ENCODE measurements at regions not wholly inside any gene's neighbourhood (a gene's known extent, or its start where the extent isn't known, plus 50 kb on each side); places are given as distances from the start of the nearest gene placed in this dataset.

GRCh38 chr2:9156483-9156882 is 50.1 kb upstream of the ASAP2 start:
- no peak for DNase-seq (ENCODE audit: low read depth)

DNA sequence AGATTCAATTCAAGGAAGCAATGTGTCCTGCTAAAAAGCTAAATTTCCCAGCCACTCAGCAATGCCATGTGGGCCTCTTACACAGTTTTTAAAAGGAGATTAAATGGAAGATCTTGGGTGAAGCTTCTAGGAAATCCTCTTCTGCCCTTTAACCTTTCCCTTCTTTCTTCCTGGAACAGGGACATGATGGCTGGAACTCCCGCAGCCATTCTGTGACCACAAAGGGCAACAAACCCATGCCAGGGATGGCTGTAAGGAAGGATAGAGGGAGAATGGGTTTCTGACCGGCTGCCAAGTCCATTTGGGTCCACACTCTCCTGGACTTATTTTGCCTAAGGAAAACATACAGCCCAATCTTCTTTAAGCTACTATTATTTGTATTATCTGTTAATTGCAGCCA is 52.6 kb upstream of the ASAP2 start:
- DNase-seq (ENCODE audit: low read depth): no peak

- no peak for DNase-seq (ENCODE audit: low read depth)
Observed at GRCh38 chr2:9153643-9153980, 53.0 kb upstream of the ASAP2 start.

- DNase-seq (ENCODE audit: low read depth): no peak
Observed at GRCh38 chr2:9152975-9153642, 53.5 kb upstream of the ASAP2 start.

- no peak for DNase-seq (ENCODE audit: low read depth)
Observed at GRCh38 chr2:9150906-9151305, 55.7 kb upstream of the ASAP2 start.

GRCh38 chr2:9150568-9150900 is 56.1 kb upstream of the ASAP2 start:
- DNase-seq (ENCODE audit: low read depth): no peak

DNA sequence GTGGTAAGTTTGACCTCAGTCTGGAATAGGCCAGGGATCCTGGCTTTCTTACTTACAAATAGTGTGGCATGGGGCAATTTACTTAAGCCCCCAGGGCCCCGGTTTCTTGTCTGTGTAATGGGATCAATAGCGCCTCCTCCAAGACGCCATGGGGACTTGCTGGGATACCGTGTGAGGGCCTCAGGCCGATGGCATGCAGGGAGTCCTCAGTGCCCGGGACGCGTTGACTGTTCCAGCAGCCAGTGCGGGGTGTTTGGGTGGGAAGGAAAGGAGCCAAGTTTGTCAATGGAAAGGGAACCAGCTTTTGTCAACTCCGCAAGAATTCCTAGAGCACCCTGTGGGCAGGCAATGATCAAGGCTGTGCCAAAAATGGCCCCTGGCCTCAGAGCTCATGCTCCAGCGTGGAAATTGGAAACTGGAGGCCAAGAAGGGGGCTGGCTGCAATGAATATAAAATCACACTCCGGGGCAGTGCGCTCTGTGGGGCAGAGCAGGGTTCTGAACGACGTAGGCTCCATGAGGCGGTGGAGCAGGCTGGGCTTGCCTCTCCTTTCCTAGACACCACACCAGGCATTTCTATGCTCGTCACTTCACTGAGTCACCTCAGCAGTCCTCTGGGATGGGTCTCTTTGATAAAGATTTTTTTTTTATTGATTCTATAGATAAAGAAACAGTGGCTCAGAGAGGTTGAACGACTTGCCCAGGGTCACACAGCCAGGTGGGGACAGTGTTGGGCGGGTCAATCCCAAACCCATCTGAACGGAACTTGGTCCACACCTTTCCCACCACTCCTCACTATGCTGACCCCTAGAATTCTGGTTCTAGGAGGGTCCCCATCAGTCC is 56.7 kb upstream of the ASAP2 start:
- no peak for DNase-seq (ENCODE audit: low read depth)

GRCh38 chr2:9149388-9149660 is 57.3 kb upstream of the ASAP2 start:
- DNase-seq (ENCODE audit: low read depth): no peak

- no peak for DNase-seq (ENCODE audit: low read depth)
Observed at GRCh38 chr2:9146646-9147045, 60.0 kb upstream of the ASAP2 start.

DNA sequence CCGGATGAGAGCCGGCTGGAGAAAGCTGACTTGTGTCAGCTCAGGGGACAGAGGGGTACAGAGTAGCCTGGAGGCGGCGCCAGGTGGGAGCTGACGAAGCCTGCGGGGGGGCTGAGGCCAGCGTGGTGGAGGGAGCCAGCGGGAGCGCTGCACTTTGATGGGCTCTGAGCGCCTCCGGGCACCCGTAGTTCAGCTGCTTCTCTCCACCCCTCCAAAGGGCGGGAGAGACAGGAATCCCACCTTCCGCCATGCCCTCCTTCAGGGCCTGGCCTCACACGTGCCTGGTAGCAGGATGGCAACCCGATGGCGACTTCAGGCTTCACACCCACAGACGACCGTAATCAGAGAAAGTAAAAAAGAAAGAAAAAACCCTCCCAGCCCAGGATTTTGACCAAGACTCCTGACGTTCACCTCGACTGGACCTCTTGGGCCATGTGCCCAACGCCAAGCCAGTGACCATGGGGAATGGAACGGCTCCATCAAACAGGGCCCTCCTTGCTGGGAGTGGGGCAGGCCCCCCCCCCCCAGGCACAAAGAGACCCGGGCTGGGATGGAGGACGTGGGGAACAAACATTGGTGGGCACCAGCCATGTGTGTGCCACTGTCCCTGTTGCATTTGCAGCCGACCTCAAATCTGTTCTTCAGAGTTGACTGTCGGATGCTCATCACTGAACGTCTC is 60.7 kb upstream of the ASAP2 start:
- DNase-seq (ENCODE audit: low read depth): no peak

- DNase-seq (ENCODE audit: low read depth): no peak
Observed at GRCh38 chr2:9145109-9145751, 61.4 kb upstream of the ASAP2 start.

DNA sequence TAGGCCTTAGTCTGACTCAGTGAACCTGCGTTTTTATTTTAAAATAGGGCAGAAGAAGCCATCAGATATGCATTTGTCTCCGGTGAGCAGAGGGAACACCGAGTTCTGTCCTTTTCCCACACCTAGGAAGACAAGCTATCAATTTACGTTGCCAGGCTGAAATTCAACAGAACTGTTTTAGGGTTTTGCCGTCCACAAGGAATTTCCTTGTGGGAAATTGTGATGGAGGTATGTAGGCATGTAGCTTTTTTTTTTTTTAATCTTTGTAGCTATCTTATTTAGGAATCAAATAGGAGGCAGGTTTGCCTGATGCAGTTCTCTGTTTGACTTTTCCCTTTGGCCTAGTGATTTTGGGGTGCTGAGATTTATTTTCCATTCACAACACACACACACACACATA is 62.0 kb upstream of the ASAP2 start:
- no peak for DNase-seq (ENCODE audit: low read depth)

GRCh38 chr2:9144046-9144445 is 62.6 kb upstream of the ASAP2 start:
- DNase-seq (ENCODE audit: low read depth): no peak

DNA sequence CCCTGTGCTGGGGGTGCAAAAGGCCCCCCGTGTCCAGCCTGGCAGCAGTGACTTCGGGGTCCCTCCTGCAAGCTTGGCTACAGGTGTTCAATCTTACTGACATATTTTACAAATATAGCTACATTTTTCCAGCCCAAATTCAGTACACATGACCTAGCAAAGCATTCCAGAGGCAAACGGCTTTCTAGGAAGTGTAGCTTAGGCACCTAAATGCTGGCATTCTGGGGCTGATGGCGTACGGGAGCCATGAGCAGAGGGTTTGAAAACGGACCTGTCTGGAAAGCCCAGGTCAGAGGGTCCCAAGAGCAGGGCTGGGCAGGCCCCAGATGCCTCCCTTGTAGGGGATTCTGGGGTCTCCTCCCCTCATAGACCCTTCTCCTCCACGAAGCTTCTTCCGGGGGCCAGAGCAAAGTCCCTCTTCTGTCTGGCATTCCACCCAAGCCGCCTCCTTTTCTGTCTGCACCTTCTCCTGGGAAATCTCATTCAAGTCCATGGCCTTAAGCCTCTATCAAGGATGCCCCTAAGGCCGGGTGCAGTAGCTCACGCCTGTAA is 63.3 kb upstream of the ASAP2 start:
- DNase-seq (ENCODE audit: low read depth): no peak

GRCh38 chr2:9142551-9143263 is 63.9 kb upstream of the ASAP2 start:
- no peak for DNase-seq (ENCODE audit: low read depth)

GRCh38 chr2:9141706-9142460 is 64.7 kb upstream of the ASAP2 start:
- DNase-seq (ENCODE audit: low read depth): no peak

- no peak for DNase-seq (ENCODE audit: low read depth)
Observed at GRCh38 chr2:9141091-9141667, 65.4 kb upstream of the ASAP2 start.

DNA sequence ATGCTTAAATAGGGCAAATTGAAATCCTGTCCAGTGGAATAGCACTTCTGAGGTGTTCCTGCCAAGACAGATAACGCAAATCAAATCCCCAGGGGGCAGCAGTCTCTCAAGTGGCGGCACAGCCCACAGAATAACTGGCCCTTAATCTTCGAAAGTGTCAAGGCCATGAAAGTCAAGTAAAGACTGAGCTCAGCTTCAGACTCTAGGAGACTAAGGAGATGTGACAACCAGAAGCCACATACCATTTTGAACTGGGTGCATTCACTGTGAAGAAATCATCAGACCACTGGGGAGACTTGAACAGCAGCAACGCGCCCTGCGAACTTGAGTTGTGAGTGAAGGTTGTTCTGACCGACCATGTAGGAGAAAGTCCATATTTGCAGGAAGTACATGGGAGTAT is 66.0 kb upstream of the ASAP2 start:
- DNase-seq (ENCODE audit: low read depth): no peak

GRCh38 chr2:9139491-9140443 is 66.8 kb upstream of the ASAP2 start:
- no peak for DNase-seq (ENCODE audit: low read depth)
